Lower lobe of right lung (tissue), 2 donors: ENCODE measurements at regions not wholly inside any gene's neighbourhood (a gene's known extent, or its start where the extent isn't known, plus 50 kb on each side); places are given as distances from the start of the nearest gene placed in this dataset.

Experiments
- ATAC-seq, 2 donors: fragments of 200-7000 bp; cut with Tn5 transposase; one replicate each; pipeline ENCODE4 v1.9.1; 2020 to 2022; ENCODE audit warnings: mild to moderate bottlenecking in 2 of 2, moderate library complexity in 2 of 2
- DNase-seq: peaks from one replicate; pipeline ENCODE4 v3.0.0-alpha.2; 2020
- H3K27ac ChIP-seq: fragments of 200-600 bp; one replicate; pipeline ENCODE4 v1.8.0; 2022
- H3K27me3 ChIP-seq: fragments of 200-600 bp; one replicate; pipeline ENCODE4 v1.8.0; 2022; ENCODE audit warnings: low read depth
- H3K36me3 ChIP-seq: fragments of 200-600 bp; one replicate; pipeline ENCODE4 v1.8.0; 2022; ENCODE audit warnings: mild to moderate bottlenecking
- H3K4me1 ChIP-seq: fragments of 200-600 bp; one replicate; pipeline ENCODE4 v1.8.0; 2022
- H3K4me3 ChIP-seq: fragments of 200-600 bp; one replicate; pipeline ENCODE4 v1.8.0; 2022; ENCODE audit warnings: mild to moderate bottlenecking
- H3K9me3 ChIP-seq: fragments of 200-600 bp; one replicate; pipeline ENCODE4 v1.8.0; 2022
- intact Hi-C: fragments of 100-400 bp; cut with DNase I; formaldehyde crosslinking; loops from one replicate; pipeline ENCODE4 v1.11.0; 2022
- TF ChIP-seq, protein P1 (sequence below): fragments of 200-600 bp; IDR thresholded peaks from one replicate; pipeline ENCODE4 v1.8.0; 2022; ENCODE audit warnings: antibody characterized with exemption, mild to moderate bottlenecking
- donor health status: DM: no; HTN: yes; CAD: no; lungs with severe emphysema.

DNA sequence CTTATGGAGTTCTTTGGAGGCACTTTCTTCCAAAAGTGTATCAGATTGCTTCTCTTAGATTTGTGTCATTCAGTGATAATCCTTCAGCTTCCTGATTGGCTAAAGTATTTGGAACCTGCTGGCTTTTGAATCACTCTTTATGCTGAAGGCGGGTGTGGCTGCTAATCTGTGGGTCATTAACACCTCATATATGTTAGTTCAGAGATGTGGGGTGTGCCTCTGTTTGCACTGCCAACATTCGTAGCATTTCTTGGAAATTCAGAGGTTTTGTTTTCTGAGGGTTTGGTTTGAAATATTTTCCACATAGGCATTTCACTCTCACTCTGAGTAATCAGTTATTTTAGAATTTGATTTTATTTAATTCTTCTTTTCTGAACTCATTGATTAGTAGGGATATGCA lies 1604.4 kb upstream of the ACVR2A start:
- ATAC-seq: no peak
- intact Hi-C loops: no loop called here
- H3K36me3 ChIP-seq: no peaks in the 10 kb centered on the region
- no peak for DNase-seq
- H3K4me3 ChIP-seq: no peak overlapping the region
- H3K27me3 ChIP-seq: no peaks in the 10 kb centered on the region
- H3K9me3 ChIP-seq: no peaks in the 10 kb centered on the region
- no peaks in the 10 kb centered on the region for H3K4me1 ChIP-seq
- H3K27ac ChIP-seq: no peak overlapping the region
- TF ChIP-seq, protein P1, sequence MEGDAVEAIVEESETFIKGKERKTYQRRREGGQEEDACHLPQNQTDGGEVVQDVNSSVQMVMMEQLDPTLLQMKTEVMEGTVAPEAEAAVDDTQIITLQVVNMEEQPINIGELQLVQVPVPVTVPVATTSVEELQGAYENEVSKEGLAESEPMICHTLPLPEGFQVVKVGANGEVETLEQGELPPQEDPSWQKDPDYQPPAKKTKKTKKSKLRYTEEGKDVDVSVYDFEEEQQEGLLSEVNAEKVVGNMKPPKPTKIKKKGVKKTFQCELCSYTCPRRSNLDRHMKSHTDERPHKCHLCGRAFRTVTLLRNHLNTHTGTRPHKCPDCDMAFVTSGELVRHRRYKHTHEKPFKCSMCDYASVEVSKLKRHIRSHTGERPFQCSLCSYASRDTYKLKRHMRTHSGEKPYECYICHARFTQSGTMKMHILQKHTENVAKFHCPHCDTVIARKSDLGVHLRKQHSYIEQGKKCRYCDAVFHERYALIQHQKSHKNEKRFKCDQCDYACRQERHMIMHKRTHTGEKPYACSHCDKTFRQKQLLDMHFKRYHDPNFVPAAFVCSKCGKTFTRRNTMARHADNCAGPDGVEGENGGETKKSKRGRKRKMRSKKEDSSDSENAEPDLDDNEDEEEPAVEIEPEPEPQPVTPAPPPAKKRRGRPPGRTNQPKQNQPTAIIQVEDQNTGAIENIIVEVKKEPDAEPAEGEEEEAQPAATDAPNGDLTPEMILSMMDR: no peak

DNA sequence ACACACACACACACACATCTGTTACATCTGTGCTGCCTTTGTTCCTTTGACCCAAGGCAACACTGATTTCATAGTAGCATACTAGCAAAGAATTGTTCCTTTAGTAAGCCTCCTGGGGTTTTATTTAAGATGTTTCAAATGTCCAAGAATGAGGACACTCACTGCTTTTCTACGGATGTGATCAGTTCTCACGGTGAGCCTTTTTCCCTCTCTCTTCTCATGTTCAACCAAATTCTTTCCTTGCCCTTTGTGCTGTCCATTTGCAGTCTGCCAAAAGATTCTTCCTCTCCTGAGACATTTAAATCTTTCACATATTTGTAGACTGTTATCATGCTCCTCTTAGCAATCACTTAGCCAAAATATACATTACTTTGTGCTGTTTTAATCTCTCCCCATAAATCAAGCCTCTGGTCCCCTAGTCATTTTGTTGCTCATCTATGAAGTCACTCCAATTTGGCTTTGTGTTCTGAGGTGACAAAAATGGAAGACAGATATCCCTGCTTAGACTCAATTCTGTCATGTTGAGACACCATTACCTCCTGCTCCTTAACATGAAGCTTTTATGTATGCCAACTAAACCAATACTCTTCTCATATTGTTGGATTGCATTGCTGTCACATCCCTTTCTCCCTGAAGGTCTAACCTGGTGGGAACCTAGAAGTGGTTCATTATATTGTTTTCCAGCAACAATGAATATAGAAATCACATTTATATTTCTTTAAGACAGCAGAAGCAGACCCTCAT lies 1605.3 kb upstream of the ACVR2A start:
- H3K4me1 ChIP-seq: no peaks in the 10 kb centered on the region
- H3K27ac ChIP-seq: no peak overlapping the region
- H3K27me3 ChIP-seq: no peaks in the 10 kb centered on the region
- TF ChIP-seq, protein P1: no peak
- no peak overlapping the region for H3K4me3 ChIP-seq
- no peaks in the 10 kb centered on the region for H3K36me3 ChIP-seq
- no peak for ATAC-seq
- intact Hi-C loops: no loop called here
- no peaks in the 10 kb centered on the region for H3K9me3 ChIP-seq
- DNase-seq: no peak

- TF ChIP-seq, protein P1: no peak
- H3K27me3 ChIP-seq: no peaks in the 10 kb centered on the region
- H3K4me1 ChIP-seq: no peaks in the 10 kb centered on the region
- H3K27ac ChIP-seq: no peak overlapping the region
- no peak overlapping the region for H3K4me3 ChIP-seq
- DNase-seq (no peak), ATAC-seq (no peak)
- no peaks in the 10 kb centered on the region for H3K9me3 ChIP-seq
- intact Hi-C loops: no loop called here
- H3K36me3 ChIP-seq: no peaks in the 10 kb centered on the region
Observed at GRCh38 chr2:146238254-146238966, 1606.4 kb upstream of the ACVR2A start.

GRCh38 chr2:146235158-146235557 lies 1609.7 kb upstream of the ACVR2A start:
- DNase-seq (no peak), ATAC-seq (no peak)
- Histone ChIP-seq H3K4me1 (no peaks in the 10 kb centered on the region), H3K36me3 (no peaks in the 10 kb centered on the region), H3K4me3 (no peak overlapping the region), H3K27ac (no peak overlapping the region), H3K9me3 (no peaks in the 10 kb centered on the region), H3K27me3 (no peaks in the 10 kb centered on the region)
- intact Hi-C loops: no loop called here
- TF ChIP-seq, protein P1: no peak

DNA sequence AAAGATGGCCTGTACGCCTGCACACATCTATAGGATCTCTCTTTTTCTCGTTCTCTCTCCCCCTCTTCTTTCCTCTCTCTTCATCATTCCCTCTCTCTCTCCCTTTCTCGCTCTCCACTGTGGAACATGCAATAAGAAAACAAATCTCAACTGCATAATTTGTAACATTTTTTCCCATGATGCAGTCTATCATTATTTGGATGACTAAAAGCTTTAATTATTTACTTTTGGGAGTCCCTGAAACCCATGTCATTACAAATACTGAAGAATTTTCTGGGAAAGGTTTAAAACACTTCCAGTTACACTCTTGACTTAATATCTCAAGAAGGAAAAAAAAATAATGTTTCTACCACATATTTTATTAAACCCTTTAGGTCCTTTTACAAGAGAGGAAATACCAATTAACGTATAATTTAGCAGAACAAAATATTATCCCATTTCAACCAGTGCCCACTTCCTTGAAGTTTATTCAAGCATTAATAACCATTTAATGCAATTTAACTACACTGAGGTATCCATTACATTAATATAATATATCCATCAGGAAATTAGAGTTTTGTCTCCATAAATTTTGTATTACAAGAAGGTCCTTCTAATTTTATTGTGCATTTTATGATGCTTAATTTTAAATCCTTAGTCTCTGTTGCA lies 1615.2 kb upstream of the ACVR2A start:
- no peaks in the 10 kb centered on the region for H3K36me3 ChIP-seq
- H3K9me3 ChIP-seq: no peaks in the 10 kb centered on the region
- DNase-seq: no peak
- TF ChIP-seq, protein P1: no peak
- no peak overlapping the region for H3K27ac ChIP-seq
- H3K4me1 ChIP-seq: no peaks in the 10 kb centered on the region
- H3K4me3 ChIP-seq: no peak overlapping the region
- no peaks in the 10 kb centered on the region for H3K27me3 ChIP-seq
- ATAC-seq: no peak
- intact Hi-C loops: no loop called here
